PFSK-1 (cell line): ENCODE measurements at regions not wholly inside any gene's neighbourhood (a gene's known extent, or its start where the extent isn't known, plus 50 kb on each side); places are given as distances from the start of the nearest gene placed in this dataset.

Source experiments
- FOXP2 ChIP-seq: optimal IDR thresholded peaks from 2 replicates; pipeline ENCODE3; 2011; ENCODE audit warnings: borderline replicate concordance, control low read depth, inconsistent platforms; ENCODE audit not compliant: insufficient read depth; ENCODE audit errors: extremely low read length, extremely low read depth
- POLR2AphosphoS5 ChIP-seq: IDR thresholded peaks from 2 replicates; pipeline ENCODE4 v1.6.1; 2012; ENCODE audit warnings: low read depth, mild to moderate bottlenecking, control low read depth, low read length, moderate library complexity
- SIN3A ChIP-seq: IDR thresholded peaks from 2 replicates; pipeline ENCODE4 v1.6.1; 2012; ENCODE audit warnings: mild to moderate bottlenecking, low read length, moderate library complexity, borderline replicate concordance; ENCODE audit not compliant: insufficient read depth
- TAF1 ChIP-seq: IDR thresholded peaks from 2 replicates; pipeline ENCODE4 v1.6.1; 2012; ENCODE audit warnings: low read length, control low read depth, borderline replicate concordance; ENCODE audit not compliant: insufficient read depth
- TF ChIP-seq, protein P1 (sequence below), 2 experiments: IDR thresholded peaks; 2 replicates each; pipeline versions ENCODE4 v1.6.1 to v1.8.0; 2011 to 2012; ENCODE audit warnings: low read depth in 2 of 2, low read length in 2 of 2, control low read depth in 1 of 2, inconsistent platforms in 1 of 2, mild to moderate bottlenecking in 1 of 2, moderate library complexity in 1 of 2; ENCODE audit not compliant: insufficient read depth in 1 of 2

DNA sequence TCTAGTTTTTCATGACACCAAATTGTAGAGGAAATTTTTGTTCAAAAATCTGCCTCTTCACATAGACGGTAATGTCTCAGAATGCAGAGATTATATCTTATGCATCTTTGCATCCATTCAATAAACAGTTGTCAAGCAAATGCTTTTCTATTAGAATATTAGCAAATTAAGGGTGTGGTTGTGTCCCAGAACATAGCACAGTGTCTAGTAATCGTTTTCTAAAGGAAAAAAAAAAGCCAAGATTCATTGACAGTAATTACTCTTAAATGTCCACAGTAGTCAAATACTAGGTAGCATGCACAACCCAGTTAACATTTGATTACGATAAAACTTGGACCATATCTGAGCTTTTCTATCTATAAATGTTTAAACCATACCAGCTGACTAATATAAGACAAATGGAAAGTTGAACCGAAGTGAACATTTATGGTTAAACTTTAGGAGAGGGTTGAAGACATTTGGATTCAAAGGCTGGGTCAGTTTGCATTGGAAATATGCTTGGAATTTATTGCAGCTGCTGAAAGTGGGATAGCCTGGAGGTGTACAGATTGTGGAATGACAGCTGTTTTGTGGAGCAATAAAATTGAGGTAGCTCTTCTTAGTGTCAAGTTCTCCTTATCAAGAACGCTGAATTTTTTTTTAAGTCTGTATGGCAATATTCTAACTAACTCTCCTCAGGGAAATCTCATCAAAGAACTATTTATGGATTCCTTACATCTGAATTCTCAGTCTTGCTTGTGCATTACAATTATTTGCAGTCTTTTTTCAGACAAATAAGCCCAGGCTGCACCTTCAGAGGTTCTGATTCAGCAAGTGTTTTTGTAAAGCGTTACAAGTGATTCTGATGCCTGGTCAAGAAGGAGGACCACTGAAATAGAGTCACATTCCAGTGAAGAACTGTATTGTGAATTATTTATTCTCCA, 66.7 kb upstream of the ATP2B1 start:
- TF ChIP-seq TAF1 (no peak), POLR2AphosphoS5 (no peak), FOXP2 (no peak), SIN3A (no peak)
- TF ChIP-seq, protein P1, sequence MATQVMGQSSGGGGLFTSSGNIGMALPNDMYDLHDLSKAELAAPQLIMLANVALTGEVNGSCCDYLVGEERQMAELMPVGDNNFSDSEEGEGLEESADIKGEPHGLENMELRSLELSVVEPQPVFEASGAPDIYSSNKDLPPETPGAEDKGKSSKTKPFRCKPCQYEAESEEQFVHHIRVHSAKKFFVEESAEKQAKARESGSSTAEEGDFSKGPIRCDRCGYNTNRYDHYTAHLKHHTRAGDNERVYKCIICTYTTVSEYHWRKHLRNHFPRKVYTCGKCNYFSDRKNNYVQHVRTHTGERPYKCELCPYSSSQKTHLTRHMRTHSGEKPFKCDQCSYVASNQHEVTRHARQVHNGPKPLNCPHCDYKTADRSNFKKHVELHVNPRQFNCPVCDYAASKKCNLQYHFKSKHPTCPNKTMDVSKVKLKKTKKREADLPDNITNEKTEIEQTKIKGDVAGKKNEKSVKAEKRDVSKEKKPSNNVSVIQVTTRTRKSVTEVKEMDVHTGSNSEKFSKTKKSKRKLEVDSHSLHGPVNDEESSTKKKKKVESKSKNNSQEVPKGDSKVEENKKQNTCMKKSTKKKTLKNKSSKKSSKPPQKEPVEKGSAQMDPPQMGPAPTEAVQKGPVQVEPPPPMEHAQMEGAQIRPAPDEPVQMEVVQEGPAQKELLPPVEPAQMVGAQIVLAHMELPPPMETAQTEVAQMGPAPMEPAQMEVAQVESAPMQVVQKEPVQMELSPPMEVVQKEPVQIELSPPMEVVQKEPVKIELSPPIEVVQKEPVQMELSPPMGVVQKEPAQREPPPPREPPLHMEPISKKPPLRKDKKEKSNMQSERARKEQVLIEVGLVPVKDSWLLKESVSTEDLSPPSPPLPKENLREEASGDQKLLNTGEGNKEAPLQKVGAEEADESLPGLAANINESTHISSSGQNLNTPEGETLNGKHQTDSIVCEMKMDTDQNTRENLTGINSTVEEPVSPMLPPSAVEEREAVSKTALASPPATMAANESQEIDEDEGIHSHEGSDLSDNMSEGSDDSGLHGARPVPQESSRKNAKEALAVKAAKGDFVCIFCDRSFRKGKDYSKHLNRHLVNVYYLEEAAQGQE (IDR thresholded peaks at IDR 0.05; ENCODE audit: insufficient read depth in 1 of 2, low read depth in 2 of 2, low read length in 2 of 2): no peak

DNA sequence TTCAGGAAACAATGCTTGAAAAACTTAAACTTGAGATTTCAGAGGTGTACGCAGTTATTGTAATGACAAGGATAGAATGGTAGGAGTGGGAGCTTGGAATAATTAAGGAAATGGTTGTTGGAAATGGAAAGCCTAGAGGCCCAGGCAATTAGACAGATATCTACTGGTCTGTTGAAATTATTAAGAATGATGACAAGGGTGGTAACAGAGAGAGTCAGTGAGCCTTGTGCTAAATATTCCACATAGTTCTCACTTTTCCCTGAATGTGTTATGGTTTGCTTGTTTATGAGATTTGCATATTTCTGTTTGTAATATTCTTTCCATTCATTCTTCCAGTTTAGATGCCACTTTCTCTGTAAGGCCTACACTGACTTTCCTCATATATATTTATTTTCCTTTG, 66.0 kb upstream of the ATP2B1 start:
- TF ChIP-seq POLR2AphosphoS5 (no peak), TAF1 (no peak), FOXP2 (no peak), SIN3A (no peak)
- TF ChIP-seq, protein P1 (IDR thresholded peaks at IDR 0.05; ENCODE audit: insufficient read depth in 1 of 2, low read depth in 2 of 2, low read length in 2 of 2): no peak

DNA sequence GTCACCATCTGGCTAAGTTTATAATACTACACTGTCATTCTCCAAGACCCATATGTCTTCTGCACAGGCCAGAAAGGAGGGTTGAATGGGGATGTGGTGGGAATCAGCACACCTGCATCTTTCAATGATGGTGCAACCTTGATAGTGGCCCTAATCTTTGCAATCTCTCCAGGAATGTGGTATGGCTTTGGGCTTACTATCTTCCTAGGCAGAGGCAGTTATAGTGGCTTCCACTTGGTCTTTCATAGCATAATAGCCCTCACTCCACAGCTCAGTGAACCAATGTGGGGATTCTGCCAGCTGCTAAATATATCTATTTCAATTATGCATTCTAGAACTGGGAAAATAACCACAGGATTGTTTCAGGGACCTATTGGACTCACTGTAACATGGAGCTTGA, 61.8 kb upstream of the ATP2B1 start:
- TF ChIP-seq SIN3A (no peak), FOXP2 (no peak), TAF1 (no peak), POLR2AphosphoS5 (no peak)
- TF ChIP-seq, protein P1 (IDR thresholded peaks at IDR 0.05; ENCODE audit: insufficient read depth in 1 of 2, low read depth in 2 of 2, low read length in 2 of 2): no peak

DNA sequence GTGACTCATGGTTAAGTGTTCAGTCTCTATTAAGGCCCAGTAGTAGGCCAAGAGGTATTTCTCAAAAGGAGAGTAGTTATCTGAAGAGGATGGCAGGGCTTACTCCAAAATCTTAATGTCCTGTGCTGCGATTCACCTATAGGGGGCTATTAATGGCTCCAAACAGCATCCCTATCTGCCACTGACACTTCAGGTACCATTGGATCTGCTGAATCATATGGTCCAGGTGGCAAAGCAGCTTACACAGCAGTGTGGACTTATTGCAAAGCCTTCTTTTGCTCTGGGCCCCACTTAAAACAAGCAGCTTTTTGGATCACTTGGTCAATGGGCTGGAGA, 60.8 kb upstream of the ATP2B1 start:
- TF ChIP-seq POLR2AphosphoS5: no peak
- TF ChIP-seq, protein P1 (IDR thresholded peaks at IDR 0.05; ENCODE audit: insufficient read depth in 1 of 2, low read depth in 2 of 2, low read length in 2 of 2): no peak
- TF ChIP-seq SIN3A: no peak
- TF ChIP-seq FOXP2: no peak
- no peak for TF ChIP-seq TAF1
